HUES48 (cell line): ENCODE measurements at regions not wholly inside any gene's neighbourhood (a gene's known extent, or its start where the extent isn't known, plus 50 kb on each side); places are given as distances from the start of the nearest gene placed in this dataset.
A peak's percentile ranks its signal among the peaks of the same experiment; 100 is the strongest.

Experiments
- H3K27ac ChIP-seq: one replicate; pipeline ENCODE4 v1.7.0; 2013; ENCODE audit warnings: low read depth, low read length, inconsistent platforms
- H3K27me3 ChIP-seq: 2 replicates; pipeline ENCODE4 v1.6.1; 2013; ENCODE audit warnings: mild to moderate bottlenecking, low read length; ENCODE audit not compliant: control insufficient read depth, insufficient read depth
- H3K36me3 ChIP-seq: 2 replicates; pipeline ENCODE4 v1.6.1; 2013; ENCODE audit warnings: low read length; ENCODE audit not compliant: control insufficient read depth, insufficient read depth
- H3K4me1 ChIP-seq: 2 replicates; pipeline ENCODE4 v1.6.1; 2013; ENCODE audit warnings: mild to moderate bottlenecking, low read length; ENCODE audit not compliant: control insufficient read depth, insufficient read depth
- H3K4me3 ChIP-seq: 2 replicates; pipeline ENCODE4 v1.5.1; 2013; ENCODE audit warnings: mild to moderate bottlenecking, low read depth, low read length
- H3K9ac ChIP-seq: 2 replicates; pipeline ENCODE4 v1.6.1; 2013; ENCODE audit warnings: mild to moderate bottlenecking, low read depth, low read length, moderate library complexity
- H3K9me3 ChIP-seq: 2 replicates; pipeline ENCODE4 v1.6.1; 2013; ENCODE audit warnings: low read length; ENCODE audit not compliant: control insufficient read depth, insufficient read depth

DNA sequence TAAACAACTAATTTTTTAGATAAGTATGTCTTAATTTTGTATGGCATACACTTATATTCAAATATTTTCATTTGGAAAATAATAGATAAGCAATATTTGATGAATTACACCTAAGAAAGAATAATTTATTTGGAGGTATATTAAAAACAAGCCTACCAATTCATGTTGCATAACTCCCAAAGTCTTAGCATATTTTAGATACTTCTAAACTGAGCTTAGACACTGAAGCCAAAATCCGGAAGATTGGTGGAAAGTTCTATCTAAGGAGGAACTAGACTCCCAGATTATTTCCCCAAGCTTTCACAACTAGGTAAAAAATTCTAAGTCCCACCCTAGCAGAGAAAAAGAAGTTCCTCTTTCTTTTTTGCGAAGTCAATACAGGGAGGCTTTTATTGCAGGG is 221.0 kb upstream of the MMADHC start:
- H3K4me1 ChIP-seq: no peaks in the 10 kb centered on the region
- H3K27ac ChIP-seq: no peak overlapping the region
- no peak overlapping the region for H3K4me3 ChIP-seq
- H3K9ac ChIP-seq: no peak overlapping the region
- H3K9me3 ChIP-seq: no peaks in the 10 kb centered on the region
- no peaks in the 10 kb centered on the region for H3K27me3 ChIP-seq
- H3K36me3 ChIP-seq: no peaks in the 10 kb centered on the region

DNA sequence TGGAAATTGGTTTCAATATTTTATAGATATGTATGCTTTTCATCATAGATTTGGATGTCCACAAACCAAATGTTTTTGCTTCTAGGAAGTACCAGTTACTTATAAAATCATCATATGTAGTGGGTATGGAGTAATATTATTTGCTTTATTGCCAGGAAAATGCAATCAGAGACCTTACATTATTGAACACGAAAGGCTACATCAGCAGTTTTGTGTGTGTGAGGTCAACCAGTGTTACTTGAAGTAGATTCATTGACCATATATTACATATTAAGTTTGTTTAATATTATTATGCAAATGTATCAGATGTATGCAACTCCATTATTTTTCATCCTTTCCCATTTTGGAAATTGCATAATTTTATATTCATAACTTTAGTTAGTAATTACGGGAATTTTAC is 219.1 kb upstream of the MMADHC start:
- Histone ChIP-seq H3K36me3 (no peaks in the 10 kb centered on the region), H3K4me1 (no peaks in the 10 kb centered on the region), H3K27ac (no peak overlapping the region), H3K4me3 (no peak overlapping the region), H3K9ac (no peak overlapping the region), H3K27me3 (no peaks in the 10 kb centered on the region), H3K9me3 (no peaks in the 10 kb centered on the region)

DNA sequence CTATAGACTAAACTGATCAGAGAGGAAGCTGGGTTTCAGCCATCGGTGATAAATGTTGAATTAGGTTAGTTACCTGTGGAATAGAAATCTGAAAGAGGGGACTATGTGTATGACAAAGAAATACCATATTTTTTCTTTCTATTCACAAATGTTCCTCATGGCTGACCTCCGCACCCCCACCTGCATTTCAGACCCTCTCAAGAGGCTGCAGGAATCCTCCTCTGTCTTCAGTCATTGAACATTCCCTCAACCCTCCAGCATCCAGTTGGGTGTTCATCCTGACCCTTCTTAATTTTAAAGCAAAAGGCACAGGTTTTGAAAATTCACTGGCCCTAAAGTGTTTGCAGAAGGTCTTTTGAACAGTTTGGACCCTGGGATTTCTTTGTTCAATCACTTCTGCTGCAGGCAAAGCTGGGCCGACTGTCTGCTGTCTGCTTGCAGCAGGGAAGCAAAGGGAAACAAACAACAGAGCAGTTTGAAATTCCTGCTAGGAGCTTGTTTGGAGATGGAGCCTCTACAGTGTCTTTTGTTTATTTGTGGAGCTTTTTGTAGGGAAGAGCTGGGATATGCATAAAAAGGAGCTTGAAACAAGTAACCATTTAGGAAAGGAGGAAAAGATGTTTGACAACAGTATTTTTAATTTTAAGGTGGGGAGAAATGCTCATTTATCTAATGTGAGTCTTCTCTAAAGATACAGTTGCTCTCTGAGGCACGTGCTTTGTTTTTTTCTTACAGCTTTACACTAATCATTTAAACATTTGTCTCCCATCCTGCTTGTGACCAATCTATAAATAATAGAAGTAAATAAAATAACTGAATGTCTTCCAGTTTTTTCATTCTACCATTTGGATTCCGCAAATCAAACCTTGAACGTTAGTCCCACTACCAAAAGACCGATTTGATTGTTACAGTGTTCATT is 213.3 kb upstream of the MMADHC start:
- Histone ChIP-seq H3K4me3 (no peak overlapping the region), H3K9me3 (peaks cover 8% of the 10 kb centered on the region; the same call in 1 of the 2 replicates), H3K4me1 (peaks cover 18% of the 10 kb centered on the region), H3K9ac (no peak overlapping the region), H3K27ac (peak overlapping the region; percentile 81), H3K36me3 (no peaks in the 10 kb centered on the region), H3K27me3 (no peaks in the 10 kb centered on the region)

DNA sequence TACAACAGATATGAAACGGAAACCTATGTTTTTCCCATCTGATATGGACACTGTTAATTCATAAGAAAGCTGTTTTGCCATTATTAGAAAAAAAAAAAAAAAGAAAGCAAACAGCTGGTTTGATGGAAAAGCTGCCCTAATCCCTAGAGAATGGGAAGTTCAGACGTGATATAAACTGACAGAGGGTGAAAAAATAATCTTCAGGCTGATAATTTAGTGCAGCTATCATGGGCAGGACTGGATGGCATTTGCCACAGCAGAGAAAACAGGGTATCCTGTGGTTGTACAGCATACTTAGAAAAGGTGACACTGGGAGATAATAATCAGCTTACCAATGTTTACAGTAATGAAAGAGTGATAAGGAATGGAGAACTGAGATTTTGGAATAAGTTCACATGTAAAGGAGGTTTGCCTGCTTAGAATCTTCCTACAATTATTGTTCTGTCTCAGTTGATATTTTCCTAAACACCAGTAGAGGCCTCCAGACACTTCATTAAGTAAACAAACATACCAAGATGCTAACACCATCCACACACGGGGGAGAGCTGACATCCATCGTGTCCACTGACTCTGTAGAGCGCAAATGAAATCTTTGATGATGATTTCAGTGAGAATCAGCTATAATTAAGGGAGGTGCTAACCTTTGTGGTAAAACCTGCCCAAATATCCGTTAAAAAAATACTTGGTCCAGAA is 211.6 kb upstream of the MMADHC start:
- Histone ChIP-seq H3K4me1 (peaks cover 18% of the 10 kb centered on the region), H3K36me3 (no peaks in the 10 kb centered on the region), H3K27ac (no peak overlapping the region)

DNA sequence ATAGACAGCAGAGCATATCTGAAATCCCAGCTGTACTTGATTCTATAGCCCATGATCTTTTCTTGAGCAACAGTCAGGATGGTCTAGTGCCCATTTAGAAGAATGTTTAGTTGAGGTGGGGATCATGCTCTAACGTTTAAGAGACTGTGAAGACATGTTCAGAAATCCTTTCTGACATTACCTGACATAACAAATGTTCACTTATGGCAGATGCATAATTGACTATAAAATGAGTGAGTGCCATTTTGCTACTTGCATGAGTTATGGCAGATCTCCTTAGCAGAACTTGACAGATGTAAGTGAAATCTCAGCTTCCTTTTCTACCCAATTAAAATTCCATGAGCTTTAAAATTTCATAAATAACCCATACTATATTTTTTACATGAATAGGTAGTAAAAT is 209.5 kb upstream of the MMADHC start:
- Histone ChIP-seq H3K27me3 (no peaks in the 10 kb centered on the region), H3K4me1 (peaks cover 18% of the 10 kb centered on the region), H3K36me3 (no peaks in the 10 kb centered on the region), H3K9me3 (peaks cover 8% of the 10 kb centered on the region; the same call in 1 of the 2 replicates), H3K4me3 (no peak overlapping the region), H3K27ac (no peak overlapping the region), H3K9ac (no peak overlapping the region)

More for the DNA sequence above, 211.6 kb upstream of the MMADHC start:
- no peaks in the 10 kb centered on the region for H3K27me3 ChIP-seq
- no peak overlapping the region for H3K9ac ChIP-seq
- H3K9me3 ChIP-seq: peaks cover 8% of the 10 kb centered on the region; the same call in 1 of the 2 replicates
- no peak overlapping the region for H3K4me3 ChIP-seq

DNA sequence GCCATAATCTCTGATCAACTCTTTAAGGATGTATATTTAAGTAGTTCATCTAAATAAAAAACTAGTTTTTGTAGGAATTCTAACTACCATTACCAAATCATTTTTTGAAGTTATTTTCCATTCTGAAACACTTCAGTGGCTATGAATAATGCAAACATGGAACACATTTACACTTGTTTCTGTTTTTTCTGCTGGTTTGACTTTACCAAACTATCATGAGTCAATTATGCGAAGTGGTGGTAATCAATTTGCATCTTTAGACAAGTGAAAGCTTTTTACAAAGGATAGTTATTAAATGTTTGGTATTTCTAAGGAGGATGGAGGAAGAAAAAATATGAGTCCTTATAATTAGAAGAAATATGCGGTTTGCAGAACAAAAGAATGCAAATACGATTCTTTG is 202.0 kb upstream of the MMADHC start:
- Histone ChIP-seq H3K9ac (no peak overlapping the region), H3K36me3 (no peaks in the 10 kb centered on the region), H3K4me3 (no peak overlapping the region), H3K4me1 (no peaks in the 10 kb centered on the region), H3K9me3 (no peaks in the 10 kb centered on the region), H3K27ac (no peak overlapping the region), H3K27me3 (no peaks in the 10 kb centered on the region)

DNA sequence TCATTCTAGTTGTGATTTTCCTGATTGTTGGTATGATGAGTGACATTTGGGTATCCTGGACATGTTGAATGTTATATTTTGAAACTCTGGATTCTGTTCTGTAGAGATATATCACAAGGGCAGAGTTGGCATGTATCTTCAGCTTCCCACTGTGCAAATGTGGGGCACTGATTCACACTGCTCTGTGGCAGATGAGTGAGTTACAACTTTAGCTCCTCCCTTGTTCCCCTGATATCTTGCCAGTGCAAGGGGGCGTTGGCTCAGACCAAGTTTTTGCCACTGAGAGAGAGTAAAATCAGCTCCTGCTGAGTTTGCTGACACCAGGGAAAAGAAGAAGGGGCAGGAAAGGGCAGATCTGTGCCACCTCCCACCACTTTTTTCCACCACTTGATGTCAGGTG is 199.6 kb upstream of the MMADHC start:
- Histone ChIP-seq H3K36me3 (no peaks in the 10 kb centered on the region), H3K9ac (no peak overlapping the region), H3K27ac (no peak overlapping the region), H3K27me3 (no peaks in the 10 kb centered on the region), H3K4me3 (no peak overlapping the region), H3K9me3 (no peaks in the 10 kb centered on the region), H3K4me1 (no peaks in the 10 kb centered on the region)

DNA sequence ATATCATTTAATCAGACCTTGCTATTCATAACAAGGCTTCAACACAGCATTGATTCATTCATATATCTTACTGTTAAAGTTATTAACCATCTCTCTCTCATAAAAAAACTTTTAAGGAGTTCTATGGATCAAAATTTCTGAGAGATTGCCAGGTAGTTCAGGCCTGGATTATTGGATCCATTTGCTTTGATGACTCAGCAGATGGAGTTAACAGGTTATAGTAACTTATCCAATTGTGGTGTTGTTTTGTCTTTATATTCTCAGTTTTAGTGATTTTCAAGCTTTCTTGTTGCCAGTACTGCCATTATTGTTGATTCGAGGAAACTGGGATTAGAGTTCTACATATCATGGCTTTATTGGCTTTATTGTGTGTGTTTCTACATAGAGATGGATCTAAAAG is 195.7 kb upstream of the MMADHC start:
- Histone ChIP-seq H3K9ac (no peak overlapping the region), H3K9me3 (no peaks in the 10 kb centered on the region), H3K27me3 (no peaks in the 10 kb centered on the region), H3K4me1 (no peaks in the 10 kb centered on the region), H3K4me3 (no peak overlapping the region), H3K27ac (no peak overlapping the region), H3K36me3 (no peaks in the 10 kb centered on the region)

DNA sequence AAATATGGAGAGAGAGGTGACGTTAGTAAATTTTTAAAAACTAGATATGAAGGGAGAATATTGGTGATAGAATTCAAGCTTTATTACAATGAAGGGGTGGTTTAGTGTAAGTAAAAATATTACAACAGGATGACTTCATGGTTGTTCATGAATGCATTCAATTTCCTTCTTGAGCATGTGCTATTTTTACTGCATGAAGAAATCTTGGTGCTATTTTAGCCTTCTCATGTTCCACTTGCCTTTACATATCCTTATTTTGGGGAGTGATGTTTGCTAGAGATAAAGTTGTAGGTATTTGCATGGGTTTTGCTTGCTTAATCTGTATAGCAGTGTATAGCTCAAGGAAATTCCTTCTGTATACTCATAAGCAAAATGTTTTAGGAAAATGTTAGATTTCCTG is 195.0 kb upstream of the MMADHC start:
- Histone ChIP-seq H3K9me3 (no peaks in the 10 kb centered on the region), H3K27me3 (no peaks in the 10 kb centered on the region)

DNA sequence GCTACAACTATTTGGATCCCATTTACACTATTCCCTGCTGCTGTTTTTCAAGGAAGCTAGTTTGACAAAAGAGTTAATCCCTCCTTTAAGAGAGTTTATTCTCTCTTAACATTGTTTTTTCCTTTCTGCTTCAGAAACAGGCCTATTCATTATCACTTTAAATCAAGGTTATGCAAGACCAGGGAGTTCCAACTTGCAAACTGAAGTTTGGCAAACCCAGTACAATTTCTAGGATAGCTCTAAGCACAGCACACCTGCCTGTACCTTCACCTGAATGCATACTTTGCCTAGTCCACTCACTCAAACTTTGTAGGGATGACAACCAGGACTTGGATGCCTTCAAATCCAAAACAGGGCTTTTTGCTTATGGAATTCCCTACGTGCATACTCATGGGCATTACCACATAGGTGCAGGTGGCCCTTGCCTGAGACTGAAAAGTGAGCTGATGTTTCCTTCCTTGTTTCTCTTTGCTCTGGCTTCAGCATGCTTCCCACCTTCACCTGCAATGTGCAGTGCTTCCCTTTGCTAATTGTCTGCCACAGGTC is 193.8 kb upstream of the MMADHC start:
- Histone ChIP-seq H3K4me3 (no peak overlapping the region), H3K4me1 (no peaks in the 10 kb centered on the region), H3K36me3 (no peaks in the 10 kb centered on the region), H3K27me3 (no peaks in the 10 kb centered on the region), H3K27ac (no peak overlapping the region), H3K9ac (no peak overlapping the region), H3K9me3 (no peaks in the 10 kb centered on the region)

More for the DNA sequence above, 195.0 kb upstream of the MMADHC start:
- Histone ChIP-seq H3K27ac (no peak overlapping the region), H3K36me3 (no peaks in the 10 kb centered on the region), H3K4me1 (no peaks in the 10 kb centered on the region), H3K9ac (no peak overlapping the region), H3K4me3 (no peak overlapping the region)

DNA sequence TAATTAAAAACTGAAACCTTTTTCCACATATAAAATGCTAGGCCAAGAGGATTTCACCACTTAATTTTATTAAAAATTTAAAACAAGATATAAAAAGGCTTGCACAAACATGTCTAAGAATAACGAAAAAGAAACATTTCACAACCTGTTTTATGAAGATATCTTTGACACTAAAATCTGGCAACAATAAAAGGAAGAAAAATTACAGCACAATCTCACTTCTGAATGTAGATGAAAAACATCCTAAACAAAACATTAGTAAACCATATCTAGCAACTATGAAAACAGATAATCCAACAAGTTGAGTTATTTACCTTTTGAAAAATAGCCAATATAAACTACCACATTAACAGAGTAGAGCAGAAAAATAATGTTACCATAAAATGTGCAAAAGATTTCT is 185.4 kb upstream of the MMADHC start:
- H3K4me1 ChIP-seq: no peaks in the 10 kb centered on the region; the same call in 1 of the 2 replicates
- H3K36me3 ChIP-seq: no peaks in the 10 kb centered on the region
- H3K27ac ChIP-seq: no peak overlapping the region
- no peak overlapping the region for H3K4me3 ChIP-seq
- H3K9ac ChIP-seq: no peak overlapping the region
- no peaks in the 10 kb centered on the region for H3K27me3 ChIP-seq
- no peaks in the 10 kb centered on the region for H3K9me3 ChIP-seq
